ENCODE measurements at regions not wholly inside any gene's neighbourhood (a gene's known extent, or its start where the extent isn't known, plus 50 kb on each side); places are given as distances from the start of the nearest gene placed in this dataset.

DNA sequence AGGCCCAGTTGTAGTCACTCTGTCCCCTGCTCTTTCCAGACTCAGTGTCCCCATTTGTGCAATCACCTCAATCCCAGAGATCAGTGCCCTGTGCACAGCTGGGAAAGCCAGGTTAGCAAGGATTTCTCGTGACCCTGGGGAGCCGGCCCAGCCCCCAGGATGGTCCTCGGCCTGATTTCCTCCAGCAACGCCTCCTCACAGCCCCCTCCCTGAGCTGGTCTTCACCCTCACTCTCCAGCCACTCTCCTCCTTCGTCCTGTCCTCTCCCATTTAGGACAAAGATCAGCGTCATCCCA, 194.8 kb upstream of the C14orf180 start:
- TF ChIP-seq, protein P1, sequence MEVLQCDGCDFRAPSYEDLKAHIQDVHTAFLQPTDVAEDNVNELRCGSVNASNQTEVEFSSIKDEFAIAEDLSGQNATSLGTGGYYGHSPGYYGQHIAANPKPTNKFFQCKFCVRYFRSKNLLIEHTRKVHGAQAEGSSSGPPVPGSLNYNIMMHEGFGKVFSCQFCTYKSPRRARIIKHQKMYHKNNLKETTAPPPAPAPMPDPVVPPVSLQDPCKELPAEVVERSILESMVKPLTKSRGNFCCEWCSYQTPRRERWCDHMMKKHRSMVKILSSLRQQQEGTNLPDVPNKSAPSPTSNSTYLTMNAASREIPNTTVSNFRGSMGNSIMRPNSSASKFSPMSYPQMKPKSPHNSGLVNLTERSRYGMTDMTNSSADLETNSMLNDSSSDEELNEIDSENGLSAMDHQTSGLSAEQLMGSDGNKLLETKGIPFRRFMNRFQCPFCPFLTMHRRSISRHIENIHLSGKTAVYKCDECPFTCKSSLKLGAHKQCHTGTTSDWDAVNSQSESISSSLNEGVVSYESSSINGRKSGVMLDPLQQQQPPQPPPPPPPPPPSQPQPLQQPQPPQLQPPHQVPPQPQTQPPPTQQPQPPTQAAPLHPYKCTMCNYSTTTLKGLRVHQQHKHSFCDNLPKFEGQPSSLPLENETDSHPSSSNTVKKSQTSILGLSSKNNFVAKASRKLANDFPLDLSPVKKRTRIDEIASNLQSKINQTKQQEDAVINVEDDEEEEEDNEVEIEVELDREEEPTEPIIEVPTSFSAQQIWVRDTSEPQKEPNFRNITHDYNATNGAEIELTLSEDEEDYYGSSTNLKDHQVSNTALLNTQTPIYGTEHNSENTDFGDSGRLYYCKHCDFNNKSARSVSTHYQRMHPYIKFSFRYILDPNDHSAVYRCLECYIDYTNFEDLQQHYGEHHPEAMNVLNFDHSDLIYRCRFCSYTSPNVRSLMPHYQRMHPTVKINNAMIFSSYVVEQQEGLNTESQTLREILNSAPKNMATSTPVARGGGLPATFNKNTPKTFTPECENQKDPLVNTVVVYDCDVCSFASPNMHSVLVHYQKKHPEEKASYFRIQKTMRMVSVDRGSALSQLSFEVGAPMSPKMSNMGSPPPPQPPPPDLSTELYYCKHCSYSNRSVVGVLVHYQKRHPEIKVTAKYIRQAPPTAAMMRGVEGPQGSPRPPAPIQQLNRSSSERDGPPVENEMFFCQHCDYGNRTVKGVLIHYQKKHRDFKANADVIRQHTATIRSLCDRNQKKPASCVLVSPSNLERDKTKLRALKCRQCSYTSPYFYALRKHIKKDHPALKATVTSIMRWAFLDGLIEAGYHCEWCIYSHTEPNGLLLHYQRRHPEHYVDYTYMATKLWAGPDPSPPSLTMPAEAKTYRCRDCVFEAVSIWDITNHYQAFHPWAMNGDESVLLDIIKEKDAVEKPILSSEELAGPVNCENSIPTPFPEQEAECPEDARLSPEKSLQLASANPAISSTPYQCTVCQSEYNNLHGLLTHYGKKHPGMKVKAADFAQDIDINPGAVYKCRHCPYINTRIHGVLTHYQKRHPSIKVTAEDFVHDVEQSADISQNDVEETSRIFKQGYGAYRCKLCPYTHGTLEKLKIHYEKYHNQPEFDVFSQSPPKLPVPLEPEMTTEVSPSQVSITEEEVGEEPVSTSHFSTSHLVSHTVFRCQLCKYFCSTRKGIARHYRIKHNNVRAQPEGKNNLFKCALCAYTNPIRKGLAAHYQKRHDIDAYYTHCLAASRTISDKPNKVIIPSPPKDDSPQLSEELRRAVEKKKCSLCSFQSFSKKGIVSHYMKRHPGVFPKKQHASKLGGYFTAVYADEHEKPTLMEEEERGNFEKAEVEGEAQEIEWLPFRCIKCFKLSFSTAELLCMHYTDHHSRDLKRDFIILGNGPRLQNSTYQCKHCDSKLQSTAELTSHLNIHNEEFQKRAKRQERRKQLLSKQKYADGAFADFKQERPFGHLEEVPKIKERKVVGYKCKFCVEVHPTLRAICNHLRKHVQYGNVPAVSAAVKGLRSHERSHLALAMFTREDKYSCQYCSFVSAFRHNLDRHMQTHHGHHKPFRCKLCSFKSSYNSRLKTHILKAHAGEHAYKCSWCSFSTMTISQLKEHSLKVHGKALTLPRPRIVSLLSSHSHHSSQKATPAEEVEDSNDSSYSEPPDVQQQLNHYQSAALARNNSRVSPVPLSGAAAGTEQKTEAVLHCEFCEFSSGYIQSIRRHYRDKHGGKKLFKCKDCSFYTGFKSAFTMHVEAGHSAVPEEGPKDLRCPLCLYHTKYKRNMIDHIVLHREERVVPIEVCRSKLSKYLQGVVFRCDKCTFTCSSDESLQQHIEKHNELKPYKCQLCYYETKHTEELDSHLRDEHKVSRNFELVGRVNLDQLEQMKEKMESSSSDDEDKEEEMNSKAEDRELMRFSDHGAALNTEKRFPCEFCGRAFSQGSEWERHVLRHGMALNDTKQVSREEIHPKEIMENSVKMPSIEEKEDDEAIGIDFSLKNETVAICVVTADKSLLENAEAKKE (CRISPR knock-in tag; IDR thresholded peaks at IDR 0.05): no peak
- TF ChIP-seq, protein P2, sequence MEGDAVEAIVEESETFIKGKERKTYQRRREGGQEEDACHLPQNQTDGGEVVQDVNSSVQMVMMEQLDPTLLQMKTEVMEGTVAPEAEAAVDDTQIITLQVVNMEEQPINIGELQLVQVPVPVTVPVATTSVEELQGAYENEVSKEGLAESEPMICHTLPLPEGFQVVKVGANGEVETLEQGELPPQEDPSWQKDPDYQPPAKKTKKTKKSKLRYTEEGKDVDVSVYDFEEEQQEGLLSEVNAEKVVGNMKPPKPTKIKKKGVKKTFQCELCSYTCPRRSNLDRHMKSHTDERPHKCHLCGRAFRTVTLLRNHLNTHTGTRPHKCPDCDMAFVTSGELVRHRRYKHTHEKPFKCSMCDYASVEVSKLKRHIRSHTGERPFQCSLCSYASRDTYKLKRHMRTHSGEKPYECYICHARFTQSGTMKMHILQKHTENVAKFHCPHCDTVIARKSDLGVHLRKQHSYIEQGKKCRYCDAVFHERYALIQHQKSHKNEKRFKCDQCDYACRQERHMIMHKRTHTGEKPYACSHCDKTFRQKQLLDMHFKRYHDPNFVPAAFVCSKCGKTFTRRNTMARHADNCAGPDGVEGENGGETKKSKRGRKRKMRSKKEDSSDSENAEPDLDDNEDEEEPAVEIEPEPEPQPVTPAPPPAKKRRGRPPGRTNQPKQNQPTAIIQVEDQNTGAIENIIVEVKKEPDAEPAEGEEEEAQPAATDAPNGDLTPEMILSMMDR (conservative IDR thresholded peaks at IDR 0.05; ENCODE audit: low read depth in 2 of 2): no peak
- TF ChIP-seq POLR2AphosphoS5 (IDR thresholded peaks at IDR 0.05; ENCODE audit: low read depth): no peak
- TF ChIP-seq, protein P3, sequence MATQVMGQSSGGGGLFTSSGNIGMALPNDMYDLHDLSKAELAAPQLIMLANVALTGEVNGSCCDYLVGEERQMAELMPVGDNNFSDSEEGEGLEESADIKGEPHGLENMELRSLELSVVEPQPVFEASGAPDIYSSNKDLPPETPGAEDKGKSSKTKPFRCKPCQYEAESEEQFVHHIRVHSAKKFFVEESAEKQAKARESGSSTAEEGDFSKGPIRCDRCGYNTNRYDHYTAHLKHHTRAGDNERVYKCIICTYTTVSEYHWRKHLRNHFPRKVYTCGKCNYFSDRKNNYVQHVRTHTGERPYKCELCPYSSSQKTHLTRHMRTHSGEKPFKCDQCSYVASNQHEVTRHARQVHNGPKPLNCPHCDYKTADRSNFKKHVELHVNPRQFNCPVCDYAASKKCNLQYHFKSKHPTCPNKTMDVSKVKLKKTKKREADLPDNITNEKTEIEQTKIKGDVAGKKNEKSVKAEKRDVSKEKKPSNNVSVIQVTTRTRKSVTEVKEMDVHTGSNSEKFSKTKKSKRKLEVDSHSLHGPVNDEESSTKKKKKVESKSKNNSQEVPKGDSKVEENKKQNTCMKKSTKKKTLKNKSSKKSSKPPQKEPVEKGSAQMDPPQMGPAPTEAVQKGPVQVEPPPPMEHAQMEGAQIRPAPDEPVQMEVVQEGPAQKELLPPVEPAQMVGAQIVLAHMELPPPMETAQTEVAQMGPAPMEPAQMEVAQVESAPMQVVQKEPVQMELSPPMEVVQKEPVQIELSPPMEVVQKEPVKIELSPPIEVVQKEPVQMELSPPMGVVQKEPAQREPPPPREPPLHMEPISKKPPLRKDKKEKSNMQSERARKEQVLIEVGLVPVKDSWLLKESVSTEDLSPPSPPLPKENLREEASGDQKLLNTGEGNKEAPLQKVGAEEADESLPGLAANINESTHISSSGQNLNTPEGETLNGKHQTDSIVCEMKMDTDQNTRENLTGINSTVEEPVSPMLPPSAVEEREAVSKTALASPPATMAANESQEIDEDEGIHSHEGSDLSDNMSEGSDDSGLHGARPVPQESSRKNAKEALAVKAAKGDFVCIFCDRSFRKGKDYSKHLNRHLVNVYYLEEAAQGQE (IDR thresholded peaks at IDR 0.05; ENCODE audit: unreplicated experiment): no peak
- TF ChIP-seq JUNB (IDR thresholded peaks at IDR 0.05; ENCODE audit: unreplicated experiment): no peak
- TF ChIP-seq CREB1 (CRISPR knock-in tag; IDR thresholded peaks at IDR 0.05; ENCODE audit: low read depth): no peak
- TF ChIP-seq EZH2phosphoT487 (IDR thresholded peaks at IDR 0.05; ENCODE audit: unreplicated experiment): no peak
- TF ChIP-seq, protein P4, sequence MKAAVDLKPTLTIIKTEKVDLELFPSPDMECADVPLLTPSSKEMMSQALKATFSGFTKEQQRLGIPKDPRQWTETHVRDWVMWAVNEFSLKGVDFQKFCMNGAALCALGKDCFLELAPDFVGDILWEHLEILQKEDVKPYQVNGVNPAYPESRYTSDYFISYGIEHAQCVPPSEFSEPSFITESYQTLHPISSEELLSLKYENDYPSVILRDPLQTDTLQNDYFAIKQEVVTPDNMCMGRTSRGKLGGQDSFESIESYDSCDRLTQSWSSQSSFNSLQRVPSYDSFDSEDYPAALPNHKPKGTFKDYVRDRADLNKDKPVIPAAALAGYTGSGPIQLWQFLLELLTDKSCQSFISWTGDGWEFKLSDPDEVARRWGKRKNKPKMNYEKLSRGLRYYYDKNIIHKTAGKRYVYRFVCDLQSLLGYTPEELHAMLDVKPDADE (IDR thresholded peaks at IDR 0.05): no peak
- no peak for TF ChIP-seq EZH2 (IDR thresholded peaks at IDR 0.05; ENCODE audit: low read depth, unreplicated experiment)

Measured in GM23338 (cell line).